ENCODE measurements at regions not wholly inside any gene's neighbourhood (a gene's known extent, or its start where the extent isn't known, plus 50 kb on each side); places are given as distances from the start of the nearest gene placed in this dataset.
"Not testable (repeated sequence)": the region's sequence is repeated elsewhere in the genome, so short reads cannot be mapped to it uniquely, and the experiment has no call there.

GRCh38 chr12:32010631-32011336, 51.6 kb downstream of the RESF1 start:
- DNase-seq (ENCODE audit: low read depth in 2 of 2): no peak

- no peak for DNase-seq (ENCODE audit: low read depth in 2 of 2)
These were observed 53.1 kb downstream of the RESF1 start for GRCh38 chr12:32012249-32012785.

- DNase-seq (ENCODE audit: low read depth in 2 of 2): no peak
These were observed 55.8 kb downstream of the RESF1 start for GRCh38 chr12:32015036-32015435.

DNA sequence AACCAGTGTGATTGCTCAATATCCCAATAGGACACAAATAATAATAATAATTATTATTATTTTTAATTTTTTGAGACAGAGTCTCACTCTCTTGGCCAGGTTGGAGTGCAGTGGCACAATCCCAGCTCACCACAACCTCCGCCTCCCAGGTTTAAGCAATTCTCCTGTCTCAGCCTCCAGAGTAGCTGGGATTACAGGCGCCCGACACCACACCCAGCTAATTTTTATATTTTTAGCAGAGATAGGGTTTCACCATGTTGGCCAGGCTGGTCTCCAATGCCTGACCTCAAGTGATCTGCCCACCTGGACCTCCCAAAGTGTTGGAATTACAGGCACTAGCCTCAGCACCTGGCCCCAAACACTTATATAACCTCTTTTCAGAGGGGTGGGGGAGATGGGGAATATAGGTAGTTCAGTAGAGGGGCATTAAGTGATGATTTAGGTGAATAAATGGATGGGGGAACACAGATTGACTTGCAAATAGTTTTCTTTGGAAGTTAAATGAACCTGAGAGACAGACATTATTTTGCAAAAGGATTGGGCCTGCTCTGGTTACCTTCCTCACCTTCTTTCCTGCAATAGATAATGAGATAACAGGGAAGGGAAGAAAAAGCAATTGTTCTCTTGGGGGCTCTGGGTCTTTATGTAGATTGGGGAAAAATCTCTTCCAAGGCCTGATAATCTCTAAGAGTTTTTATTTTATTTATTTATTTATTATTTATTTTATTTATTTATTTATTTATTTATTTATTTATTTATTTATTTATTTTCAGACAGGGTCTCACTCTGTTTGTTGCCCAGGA, 57.7 kb downstream of the RESF1 start:
- no peak for DNase-seq (ENCODE audit: low read depth in 2 of 2)

- no peak for DNase-seq (ENCODE audit: low read depth in 2 of 2)
These were observed 62.1 kb downstream of the RESF1 start for GRCh38 chr12:32021346-32021773.

- not testable (repeated sequence) for DNase-seq (ENCODE audit: low read depth in 2 of 2)
These were observed 63.2 kb downstream of the RESF1 start for GRCh38 chr12:32022387-32022786.

DNA sequence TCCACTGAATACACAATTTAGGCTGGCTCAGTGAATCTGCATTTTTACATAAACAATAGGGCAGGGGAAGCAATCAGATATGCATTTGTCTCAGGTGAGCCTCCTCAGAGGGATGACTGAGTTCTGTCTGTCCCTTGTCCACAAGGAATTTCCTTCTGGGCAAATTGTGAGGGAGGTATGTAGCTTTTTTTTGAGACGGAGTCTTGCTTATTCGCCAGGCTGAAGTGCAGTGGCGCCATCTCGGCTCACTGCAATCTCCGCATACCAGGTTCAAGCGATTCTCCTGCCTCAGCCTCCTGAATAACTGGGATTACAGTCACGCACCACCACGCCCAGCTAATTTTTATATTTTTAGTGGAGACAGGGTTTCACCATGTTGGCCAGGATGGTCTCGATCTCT, 64.6 kb downstream of the RESF1 start:
- DNase-seq (ENCODE audit: low read depth in 2 of 2): not testable (repeated sequence)

- DNase-seq (ENCODE audit: low read depth in 2 of 2): no peak
These were observed 65.8 kb downstream of the RESF1 start for GRCh38 chr12:32024884-32025592.

GRCh38 chr12:32025906-32026305, 66.7 kb downstream of the RESF1 start:
- peak in 1 of 2 donors; percentile 5 for DNase-seq (ENCODE audit: low read depth in 2 of 2)

DNA sequence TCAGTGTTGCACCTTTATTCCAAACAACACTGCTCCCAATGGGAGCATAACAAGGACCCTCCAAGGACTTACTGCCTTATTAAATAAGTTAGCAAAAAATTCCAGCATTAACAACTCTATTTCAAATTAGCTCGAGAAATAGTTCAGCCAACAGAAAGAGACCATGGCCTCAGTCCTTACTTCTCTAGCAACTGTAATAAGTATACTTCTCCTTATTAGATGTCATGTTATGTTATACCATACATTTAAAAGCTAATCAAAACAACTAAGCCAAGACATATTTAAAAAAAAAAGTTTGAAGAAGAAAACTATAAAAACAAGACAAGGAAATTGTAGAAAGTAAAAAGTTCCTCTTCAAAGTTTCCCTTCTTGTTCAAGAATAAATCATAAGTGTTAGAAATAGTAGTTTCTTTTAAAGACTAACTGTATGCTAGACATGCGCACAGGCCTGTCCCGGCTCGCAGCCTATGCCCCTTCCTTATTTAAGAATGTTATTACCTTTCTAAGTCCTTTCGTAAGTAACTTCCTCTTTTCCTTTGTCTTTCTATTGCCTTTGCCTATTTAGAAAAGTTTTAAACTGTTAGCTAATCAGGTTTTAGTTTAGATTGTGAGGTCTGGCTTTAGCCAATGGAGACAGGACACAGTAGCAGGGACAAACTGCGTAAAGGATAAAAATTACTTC, 68.6 kb downstream of the RESF1 start:
- no peak for DNase-seq (ENCODE audit: low read depth in 2 of 2)

DNA sequence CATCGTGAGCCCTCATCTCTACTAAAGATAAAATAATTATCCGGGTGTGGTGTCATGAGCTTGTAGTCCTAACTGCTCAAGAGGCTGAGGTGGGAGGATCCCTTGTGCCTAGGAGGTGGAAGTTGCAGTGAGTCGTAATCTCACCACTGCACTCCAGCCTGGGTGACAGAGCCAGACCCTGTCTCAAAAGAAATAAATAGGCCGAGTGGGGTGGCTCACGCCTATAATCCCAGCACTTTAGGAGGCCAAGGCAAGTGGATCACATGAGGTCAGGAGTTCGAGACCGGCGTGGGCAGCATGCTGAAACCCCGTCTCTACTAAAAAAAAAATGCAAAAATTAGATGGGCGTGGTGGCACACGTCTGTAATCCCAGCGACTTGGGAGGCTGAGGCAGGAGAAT, 70.9 kb downstream of the RESF1 start:
- DNase-seq (ENCODE audit: low read depth in 2 of 2): no peak

DNA sequence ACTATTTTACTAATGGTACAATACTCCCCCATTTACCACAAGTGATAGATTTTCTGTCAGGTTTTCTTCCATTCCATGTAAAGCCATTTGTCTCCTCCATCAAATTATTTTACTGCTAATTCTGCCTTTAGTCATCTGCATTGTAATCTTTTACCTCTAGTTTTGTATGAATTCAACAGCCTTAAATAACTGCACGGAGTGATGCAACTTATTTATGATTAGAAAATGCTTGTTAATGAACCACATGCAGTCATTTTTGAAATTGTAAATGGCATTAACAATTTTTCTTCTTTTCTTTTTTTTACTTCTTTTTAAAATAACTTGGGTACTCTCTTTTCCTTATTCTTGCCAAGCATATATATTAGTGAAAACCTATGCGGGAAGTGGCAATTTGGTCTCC, 71.5 kb downstream of the RESF1 start:
- DNase-seq (ENCODE audit: low read depth in 2 of 2): no peak

DNA sequence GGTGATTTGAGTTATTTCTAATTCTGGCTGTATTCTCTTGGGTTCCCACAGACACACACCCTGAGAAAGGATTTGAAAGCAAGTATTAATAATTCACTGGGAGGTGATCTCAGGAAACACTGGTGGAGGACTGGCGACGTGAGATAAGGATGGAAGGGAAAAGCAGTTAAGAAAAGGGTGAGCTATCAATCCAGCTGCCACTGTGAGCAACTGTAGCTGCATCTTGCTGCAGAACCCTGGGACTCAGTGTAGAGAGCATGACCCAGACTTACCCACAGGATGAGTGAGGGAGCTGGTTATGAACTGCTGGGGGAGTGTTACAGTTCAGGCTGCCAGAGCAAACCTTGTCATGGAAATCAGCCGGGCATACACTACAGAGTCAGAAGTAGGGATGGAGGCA, 71.9 kb downstream of the RESF1 start:
- no peak for DNase-seq (ENCODE audit: low read depth in 2 of 2)

DNA sequence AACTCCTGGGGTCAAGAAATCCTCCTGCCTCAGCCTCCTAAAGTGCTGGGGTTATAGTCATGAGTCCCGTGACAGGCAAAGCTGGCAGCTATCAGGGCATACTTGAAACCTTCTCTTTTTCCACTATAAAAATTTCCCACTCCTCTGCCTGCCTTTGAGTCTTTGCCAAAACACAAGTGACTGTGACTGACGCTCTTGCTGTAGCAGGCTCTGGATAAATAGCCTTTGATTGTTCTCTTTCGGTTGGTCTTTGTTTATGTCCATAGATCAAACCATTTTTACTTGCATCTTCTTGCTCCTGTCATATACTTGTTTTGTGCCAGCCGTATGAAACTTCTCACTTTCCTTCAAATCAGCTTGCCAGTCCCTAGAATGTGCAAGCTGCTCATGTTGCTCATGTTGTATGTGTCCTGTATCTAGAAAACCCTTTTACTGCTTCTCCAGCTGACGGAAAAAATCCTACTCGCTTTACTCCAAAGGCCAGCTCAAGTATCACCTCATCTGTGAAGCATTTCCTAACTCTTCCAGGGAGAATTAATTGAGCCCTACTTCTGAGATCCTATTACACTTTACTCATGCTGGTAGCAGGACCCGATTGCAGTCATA, 73.1 kb downstream of the RESF1 start:
- no peak for DNase-seq (ENCODE audit: low read depth in 2 of 2)

- no peak for DNase-seq (ENCODE audit: low read depth in 2 of 2)
These were observed 73.2 kb upstream of the BICD1 start for GRCh38 chr12:32033406-32033805.

GRCh38 chr12:32034045-32034444, 72.6 kb upstream of the BICD1 start:
- DNase-seq (ENCODE audit: low read depth in 2 of 2): no peak

GRCh38 chr12:32036477-32037263, 70.0 kb upstream of the BICD1 start:
- DNase-seq (ENCODE audit: low read depth in 2 of 2): no peak

GRCh38 chr12:32039347-32039746, 67.3 kb upstream of the BICD1 start:
- no peak for DNase-seq (ENCODE audit: low read depth in 2 of 2)

DNA sequence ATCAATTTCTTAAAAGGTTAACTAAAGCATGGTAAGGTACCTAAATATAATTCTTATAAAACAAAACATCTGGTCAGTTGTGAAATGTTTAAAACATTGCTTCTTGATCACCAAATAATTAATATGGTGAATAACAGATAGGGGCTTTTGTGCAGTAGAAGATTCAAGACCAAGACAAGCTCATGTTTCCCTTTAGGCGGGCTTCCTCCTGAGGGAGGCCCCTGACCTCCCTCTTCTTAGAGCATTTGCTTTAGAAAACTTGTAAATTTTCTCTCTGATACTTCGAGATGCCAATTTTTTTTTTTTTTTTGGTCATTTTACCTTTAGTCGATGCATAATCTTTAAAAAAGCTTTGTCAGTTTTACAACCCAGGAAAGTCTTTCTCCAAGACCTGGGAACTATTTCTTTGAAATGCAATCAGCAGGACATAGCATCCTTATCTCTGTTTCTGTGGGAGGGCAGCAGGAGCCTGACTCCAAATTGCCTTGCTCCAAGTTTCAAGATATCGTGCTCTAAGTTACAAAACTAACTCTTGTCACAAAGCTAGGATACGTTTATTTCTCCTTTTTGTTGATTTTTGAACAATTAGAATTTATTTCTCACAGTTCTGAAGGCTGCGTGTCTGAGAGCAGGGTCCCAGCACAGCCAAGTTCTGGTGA, 66.6 kb upstream of the BICD1 start:
- no peak for DNase-seq (ENCODE audit: low read depth in 2 of 2)
